SKM-1 (cell line): ENCODE measurements at regions not wholly inside any gene's neighbourhood (a gene's known extent, or its start where the extent isn't known, plus 50 kb on each side); places are given as distances from the start of the nearest gene placed in this dataset.
A peak's percentile ranks its signal among the peaks of the same experiment; 100 is the strongest.
"Not testable (repeated sequence)": the region's sequence is repeated elsewhere in the genome, so short reads cannot be mapped to it uniquely, and the experiment has no call there.

Source experiments
- DNase-seq: peaks from one replicate; lab custom pipeline; 2025; ENCODE audit not compliant: unreplicated experiment; lab: John Stamatoyannopoulos, UW

DNA sequence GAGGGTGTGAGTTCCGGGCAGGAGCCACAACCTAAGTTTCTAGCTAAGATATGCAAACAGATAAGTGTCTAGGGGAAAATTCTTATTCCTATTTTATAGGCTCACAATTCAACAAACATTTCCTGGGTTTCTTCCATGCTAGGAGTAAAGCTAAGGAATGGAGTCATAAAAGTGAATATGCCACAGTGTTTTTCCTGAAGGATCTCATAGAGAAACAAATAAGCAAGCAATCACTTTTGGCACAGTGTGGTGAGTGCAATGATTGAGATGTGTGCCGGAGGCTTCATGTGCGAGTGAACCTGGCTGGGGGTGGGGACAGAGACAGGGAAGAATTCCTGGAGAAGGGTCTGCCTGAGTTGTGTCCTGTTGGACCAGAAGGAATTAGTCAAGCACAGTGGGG, 147.4 kb downstream of the TENT5C start:
- DNase-seq = no peak

DNA sequence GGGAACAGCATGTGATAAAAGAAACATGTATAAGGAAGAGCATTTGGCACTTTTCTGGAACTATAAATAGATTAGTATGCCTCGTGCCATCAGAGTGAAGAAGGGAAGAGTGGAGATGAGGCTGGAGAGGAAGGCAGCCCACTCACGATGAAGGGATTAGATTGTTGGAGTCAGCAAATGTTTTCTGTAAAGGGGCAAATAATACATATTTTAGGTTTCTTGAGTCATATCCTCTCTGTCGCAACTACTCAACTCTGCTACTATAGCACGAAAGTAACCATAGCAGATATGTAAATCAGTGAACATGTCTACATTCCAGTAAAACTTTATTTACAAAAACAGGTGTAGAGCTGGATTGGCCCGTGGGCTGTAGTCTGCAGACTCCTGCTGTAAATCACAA, 147.8 kb downstream of the TENT5C start:
- no peak for DNase-seq

DNA sequence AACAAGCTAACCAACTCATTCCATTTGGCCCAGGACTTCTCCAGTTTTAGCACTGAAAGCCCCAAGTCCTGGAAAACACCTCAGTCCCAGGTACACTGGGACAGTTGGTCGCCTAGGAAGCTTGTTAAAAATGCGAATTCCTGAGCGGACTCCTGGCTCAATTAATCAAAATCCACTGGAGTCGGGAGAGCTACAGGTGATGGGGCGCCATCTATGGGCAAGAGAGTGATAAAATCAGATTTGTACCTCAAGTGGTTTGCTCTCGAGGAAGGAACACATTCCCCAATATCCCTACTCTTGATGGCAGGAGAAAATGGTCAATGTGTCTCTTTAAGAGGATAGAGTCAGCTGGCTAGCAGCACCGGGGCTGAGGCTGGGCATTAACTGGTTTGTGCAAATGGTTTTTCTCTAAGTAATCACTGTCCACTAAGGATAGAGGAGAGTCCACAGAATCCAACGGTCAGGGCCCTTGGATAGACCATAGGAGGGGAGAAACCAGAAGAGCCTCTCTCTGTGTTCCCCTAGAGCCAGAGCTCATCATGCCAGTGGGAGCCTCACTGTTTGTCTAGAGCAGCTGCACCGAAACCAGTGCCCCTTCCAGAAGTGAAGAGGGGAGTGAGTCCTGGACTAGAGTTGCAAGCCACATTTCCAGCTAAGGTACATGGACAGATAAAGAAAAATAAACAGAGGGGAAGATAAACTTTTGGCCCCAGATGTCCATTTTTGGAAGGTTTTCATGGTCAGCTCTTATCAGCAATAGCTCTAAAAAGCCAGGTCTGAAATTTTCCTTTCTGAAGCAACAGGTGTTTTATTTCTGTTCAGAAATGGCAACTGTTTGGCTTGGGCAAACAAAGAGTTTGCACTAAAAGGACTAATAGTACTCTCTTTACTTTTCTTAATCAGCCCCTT, 148.5 kb downstream of the TENT5C start:
- peak; percentile 17 for DNase-seq

DNA sequence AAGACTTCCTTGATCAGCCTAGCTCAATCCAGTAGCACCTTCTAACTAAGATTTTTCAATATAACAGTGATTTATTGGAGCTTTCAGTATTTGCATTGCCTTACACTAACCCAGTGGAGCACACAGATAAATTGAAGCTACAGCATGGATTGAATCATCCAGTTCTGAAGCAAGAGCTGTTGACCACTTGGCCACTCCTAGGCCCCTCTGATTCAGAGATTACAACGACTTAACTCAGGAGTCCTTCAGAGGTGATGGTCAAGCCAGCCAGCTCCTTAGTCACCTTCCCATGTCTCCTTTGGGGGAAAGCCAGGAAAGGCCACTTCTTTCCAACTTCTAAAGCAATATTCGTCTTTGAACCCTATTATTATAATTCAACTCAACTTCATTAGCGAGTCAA, 151.8 kb downstream of the TENT5C start:
- DNase-seq = no peak

DNA sequence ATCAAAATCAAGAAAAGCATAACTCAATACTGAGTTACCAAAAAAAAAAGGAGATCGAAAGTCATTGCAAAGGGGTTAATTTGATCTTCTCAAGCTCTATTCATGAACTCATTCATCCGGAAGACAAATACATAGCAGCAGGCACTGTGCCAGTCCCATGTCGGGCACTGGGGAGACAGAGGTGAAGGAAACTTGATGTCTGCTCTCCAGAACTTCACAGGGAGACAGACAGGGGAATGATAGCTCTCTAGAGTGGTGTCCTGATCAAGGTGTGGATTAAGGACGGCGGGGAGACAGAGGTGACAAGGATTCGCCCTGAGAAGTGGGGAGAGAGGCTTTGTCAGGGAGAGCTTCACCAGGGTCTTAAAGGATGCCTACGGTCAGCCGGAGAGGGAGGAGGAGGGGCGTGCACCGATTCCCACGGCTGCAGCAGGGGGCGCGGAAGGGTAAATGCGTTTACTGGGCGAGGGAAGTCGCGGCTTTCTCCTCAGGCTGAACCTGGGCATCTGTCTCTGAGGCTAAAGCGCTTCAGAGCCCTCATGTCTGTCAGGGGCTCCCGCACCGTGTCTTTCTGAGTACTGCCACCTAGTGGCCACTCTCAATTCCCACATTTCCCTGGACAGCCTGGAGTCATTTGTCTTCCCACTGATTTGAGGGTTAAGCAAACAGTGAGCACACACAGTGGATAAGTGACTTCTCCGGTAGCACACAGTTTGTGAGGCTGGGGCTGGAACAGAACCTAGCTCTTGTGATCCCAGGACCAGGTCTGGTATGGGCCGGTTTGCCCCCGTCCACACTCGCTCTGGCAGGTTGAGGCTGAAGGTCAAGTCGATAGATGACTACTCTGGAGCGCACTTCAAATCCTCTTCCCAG, 152.8 kb downstream of the TENT5C start:
- peak; percentile 65 for DNase-seq

DNA sequence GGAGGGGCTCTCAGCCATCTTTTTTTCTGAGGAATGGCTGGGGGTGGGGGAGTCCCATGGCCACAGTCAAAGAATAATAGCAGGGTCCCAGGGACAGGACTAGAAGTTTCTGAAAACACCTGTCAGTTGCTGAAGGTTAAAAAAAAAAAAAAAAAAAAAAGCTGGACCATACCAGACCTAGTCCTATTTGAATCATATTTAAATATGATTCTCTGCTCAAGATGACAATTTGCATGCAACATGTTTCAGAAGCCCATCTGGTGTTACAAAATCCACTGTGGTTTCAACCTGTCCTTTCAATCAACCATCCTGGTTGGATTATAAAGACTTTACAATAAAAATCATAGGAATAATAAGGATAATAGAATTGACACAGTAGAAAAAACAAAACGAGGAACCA, 153.7 kb downstream of the TENT5C start:
- DNase-seq = no peak

DNA sequence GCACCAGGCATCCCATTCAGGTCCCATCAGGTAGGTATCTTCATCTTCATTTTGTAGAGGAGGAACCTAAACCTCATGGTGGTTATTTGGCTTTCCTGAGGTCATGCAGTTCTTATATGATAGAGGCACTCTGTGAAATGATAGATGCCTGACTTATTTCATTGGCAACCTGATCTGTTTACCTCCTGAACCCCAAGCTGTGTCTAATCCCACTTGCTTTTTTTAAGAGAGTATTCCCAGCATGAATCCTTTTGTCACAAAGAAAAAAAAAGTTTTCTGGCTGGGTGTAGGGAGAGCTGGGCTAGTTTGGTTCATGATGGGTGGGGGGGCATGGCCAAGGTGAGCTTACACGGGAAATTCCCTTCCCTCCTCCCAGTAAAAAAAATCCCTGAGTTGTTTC, 154.2 kb downstream of the TENT5C start:
- no peak for DNase-seq

DNA sequence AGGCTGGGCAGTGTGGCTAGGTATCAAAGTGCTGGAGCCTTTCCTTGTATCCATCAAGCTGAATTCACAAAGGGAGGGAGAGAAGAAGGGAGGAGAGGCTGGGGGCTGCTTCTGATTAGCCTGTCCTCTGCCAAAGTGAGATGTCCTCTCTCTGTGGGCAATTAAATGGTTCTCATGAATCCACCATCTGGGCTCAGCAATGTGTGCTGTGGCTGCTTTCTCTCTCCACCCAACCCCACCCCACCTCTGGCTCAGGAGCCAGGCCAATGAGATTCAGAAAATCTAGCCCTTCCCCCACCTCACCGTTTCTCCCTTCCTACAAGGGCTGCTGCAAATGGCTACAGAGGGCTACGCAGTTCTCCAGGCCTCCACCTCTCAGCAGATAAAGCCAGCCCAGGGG, 154.6 kb downstream of the TENT5C start:
- DNase-seq = no peak

DNA sequence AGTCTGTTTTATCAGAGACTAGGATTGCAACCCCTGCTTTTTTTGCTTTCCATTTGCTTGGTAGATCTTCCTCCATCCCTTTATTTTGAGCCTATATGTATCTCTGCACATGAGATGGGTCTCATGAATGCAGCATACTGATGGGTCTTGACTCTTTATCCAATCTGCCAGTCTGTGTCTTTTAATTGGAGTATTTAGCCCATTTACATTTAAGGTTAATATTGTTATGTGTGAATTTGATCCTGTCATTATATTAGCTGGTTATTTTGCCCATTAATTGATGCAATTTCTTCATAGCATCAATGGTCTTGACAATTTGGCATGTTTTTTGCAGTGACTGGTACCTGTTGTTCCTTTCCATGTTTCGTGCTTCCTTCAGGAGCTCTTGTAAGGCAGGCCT, 161.7 kb downstream of the GDAP2 start:
- not testable (repeated sequence) for DNase-seq

DNA sequence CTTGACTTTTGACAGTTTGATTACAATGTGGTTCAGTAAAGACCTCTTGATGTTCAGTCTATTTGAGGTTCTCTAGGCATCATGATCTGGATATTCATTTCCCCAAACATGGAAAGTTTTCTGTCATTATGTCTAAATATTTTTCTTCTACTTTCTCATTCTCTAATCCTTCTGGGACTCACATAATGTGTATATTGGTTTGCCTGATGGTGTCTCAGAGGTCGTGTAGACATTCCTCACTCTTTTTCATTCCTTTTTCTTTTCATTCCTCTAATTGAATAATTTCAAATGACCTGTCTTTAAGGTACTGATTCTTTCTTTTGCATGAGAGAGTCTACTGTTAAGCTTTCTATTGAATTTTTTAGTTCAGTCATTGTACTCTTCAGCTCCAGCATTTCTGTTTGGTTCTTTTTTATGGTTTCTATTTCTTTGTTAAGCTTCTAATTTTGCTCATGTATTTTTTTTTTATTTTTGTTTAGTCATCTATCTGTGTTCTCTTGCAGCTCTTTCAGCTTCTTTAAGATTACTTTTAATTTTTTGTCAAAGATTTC, 158.4 kb downstream of the GDAP2 start:
- no peak for DNase-seq

DNA sequence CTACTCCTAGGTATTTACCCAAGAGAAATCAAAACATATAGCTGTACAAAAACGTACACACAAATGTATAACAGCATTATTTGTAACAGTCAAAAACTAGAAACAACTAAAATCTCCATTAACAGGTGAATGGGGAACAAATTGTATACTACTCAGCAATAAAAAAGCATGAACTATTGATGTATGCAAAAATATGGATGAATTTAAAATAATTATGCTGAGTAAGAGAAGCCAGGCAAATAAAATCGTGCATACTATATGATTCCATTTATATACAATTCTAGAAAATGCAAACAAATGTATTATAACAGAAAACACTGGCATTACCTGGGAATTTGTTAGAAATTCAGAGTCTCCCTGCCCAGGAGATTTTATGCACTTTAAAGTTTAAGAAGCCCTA, 150.1 kb downstream of the GDAP2 start:
- no peak for DNase-seq

DNA sequence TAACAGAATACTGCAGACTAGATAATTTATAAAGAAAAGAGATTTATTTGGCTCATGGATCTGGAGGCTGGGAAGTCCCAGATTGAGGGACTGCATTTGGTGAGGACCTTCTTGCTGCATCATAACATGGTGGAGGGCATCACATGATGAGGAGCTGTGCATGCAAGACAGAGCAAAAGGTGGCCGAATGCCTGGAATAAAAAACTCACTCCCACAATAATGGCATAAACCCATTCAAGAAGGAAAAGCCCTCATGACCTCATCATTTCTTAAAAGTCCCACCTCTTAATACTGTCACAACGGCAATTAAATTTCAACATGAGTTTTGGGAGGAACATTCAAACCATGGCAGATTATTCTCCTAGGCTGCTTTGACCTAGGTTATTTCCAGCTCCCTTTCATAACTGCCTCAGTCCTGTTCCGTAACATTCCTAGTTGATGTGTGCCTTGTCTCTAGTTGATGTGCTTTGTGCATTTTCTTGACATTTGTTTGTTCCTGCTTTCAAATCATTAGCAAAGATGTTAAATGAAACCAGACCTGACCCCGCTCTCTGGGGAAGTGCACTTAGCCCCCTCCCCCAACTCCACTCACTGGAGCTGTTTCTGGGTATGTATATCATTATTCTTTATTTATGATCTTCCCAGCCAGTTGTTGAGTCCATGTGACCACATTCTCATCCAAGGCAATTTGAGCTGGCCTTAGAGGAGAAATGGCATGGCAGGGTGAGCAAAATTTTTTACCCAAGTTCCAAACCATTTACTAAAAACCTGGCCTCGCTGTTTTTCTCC, 148.5 kb downstream of the GDAP2 start:
- no peak for DNase-seq

DNA sequence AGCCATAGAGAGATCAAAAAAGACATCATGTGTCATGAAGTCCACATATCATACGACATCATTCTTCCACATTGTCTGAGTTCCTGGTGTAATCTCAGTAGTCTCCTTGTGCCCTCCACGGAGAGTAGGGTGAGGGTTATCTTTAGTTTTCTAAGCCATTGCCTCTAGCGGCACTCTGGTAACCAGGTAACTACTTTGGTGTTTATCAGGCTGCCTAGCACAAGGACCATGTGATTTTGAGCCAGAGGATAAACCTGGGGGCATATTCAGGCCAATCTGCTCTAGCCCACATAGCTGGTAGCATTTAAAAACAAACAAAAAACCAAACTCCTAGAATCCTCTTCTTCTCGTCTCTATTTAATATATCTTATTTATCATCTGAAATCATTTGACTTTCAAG, 147.4 kb downstream of the GDAP2 start:
- DNase-seq = no peak

DNA sequence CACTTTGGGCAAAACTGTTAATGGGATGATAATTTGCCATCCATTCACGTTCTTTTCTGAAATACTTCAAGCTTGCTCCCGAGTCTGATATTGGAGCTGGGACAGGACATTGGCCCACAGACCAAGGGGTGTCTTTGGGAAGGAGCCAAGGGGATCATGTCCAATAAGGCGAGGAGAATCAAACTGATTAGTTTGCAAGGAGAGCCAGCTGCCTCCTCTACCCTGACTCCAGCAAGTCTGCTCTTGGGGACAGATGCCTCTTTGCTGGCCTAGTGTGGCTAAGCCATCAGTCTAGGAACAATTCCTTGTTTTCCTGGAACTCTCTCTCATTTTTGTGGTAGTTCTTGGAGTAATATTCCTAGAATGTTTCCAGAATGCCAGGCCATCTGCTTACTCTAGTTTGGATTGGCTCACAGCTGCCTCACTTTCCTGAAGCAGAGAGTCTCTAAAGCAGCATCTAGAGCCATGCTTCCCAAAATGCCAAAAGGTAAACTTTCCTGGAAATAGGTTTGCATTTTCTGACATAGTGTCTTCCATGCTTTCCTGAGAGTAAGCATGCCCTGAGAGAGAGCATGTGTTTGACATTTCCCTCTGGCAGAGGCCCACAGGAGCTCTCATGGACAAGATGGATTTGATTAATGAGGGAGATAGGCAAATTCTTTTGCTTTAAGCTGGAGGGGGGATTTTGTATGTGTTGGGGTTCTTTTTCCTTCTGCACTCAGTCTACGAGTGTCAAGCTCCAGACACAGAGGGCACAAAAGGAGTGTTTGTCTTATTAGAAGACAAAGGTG, 145.6 kb downstream of the GDAP2 start:
- DNase-seq = no peak

DNA sequence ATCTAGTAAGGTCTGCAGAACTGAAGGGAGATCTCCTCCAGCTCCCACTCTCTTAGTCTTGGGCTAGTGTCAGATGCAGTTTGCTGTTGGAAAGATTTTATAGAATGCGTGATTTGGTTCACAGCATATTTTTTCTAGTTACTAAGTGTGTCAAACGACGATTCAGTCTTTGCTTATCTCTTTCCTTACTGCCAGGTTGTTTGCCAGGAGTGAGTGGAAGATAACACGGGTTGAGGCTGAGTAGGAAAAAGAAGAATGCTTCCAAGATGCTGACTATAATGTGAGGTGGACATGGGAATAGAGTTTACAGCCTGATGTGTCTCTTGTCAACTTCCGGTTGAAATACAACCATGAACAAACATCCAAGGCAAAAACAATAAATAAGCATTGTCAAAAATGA, 141.4 kb downstream of the GDAP2 start:
- DNase-seq = no peak

DNA sequence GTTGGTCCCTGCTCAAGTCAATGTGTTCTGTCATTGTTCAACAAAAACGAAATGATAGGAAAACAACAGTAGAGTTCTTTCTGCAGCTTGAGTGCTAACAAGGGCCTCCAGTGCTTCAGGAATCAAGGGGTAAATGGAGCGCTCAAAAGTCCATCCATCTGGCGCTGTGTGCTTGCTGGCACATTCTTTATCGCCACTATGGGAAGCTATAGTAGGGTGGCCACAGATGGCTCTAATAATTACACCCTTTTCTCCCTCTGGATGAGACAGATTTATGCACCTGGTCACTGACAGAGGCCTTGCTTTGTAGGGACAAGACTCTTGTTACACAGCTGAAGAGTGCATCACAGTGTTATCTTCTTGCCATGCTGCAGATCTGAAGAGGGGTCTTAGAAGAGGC, 136.0 kb downstream of the GDAP2 start:
- no peak for DNase-seq

DNA sequence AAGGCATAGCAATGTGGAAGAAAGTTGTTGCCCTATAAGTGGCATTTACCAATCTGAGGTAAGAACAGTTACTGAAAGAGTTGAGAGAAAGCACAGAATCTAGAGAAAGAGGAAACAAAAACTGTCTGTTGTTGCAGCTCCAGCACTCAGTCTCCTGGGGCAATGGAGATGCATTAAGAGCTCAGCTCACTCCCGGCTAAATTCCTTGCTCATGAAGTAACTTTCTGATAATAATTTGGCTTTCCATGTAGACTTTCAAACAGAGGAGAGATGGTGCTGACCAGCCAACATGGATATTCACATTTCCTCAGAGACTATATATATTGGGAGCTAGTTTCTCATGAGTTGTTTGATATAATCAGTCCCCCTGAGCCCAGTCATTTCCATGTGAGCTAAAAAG, 135.3 kb downstream of the GDAP2 start:
- no peak for DNase-seq

DNA sequence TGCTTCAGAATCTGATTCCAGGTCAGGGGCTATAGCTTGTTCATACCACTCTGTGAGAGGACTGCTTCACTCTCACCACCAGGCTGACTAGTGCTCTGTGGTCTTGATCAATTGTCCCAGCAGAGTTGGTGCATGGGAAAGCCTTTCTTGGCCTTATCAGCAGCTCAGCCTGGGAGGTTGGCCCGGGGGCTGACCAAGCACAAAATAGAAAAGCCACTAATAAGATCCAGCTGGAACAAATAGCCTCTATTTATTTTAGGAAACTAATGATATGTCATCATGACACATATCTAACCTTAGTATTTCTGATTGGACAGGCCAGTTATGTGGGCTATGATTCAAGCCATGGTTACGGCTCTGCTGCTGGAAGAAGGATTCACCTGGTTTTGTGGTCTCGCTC, 134.2 kb downstream of the GDAP2 start:
- DNase-seq = no peak

DNA sequence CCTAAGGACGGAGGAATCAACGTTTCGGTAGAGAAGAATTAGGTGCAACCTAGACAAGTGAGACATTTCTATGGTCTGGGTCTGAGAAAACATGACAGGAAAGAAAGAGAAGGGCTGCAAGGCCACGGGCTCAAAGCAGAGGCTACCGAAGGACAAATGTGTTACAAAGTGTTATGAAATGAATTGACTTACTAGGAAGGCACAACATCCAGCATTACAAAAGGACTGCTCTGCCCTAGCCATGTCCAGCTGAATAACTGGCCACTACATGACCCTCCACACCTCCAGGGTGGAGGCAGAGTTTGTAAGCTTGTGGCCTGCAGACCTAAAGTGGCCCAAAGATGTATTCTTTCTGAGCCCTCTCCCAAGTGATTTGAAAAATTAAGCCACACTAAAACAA, 133.6 kb downstream of the GDAP2 start:
- no peak for DNase-seq

DNA sequence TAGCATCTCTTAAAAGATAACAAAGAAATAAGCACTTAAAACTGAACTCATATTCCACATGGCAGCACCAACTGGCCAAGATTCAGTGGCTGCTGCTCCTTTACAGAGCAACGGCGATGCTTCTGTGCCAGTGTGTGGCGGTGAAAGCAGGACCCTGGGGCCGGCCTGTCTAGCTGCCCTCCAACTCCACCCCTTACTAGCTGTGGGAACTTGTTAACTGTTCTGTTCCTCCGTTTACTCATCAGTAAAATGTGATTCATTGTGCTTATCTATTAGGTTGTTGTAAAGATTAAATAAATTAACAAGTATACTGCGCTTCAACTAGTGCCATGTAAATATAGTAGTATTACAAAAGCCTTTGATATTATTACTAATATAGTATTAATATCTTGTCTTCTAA, 133.2 kb downstream of the GDAP2 start:
- no peak for DNase-seq
